Panc1 (cell line): ENCODE measurements at regions not wholly inside any gene's neighbourhood (a gene's known extent, or its start where the extent isn't known, plus 50 kb on each side); places are given as distances from the start of the nearest gene placed in this dataset.

ENCODE experiments used
- ATAC-seq: fragments of 200-7000 bp; cut with Tn5 transposase; 2 replicates; pipeline ENCODE4 v1.9.1; 2020; ENCODE audit warnings: mild to moderate bottlenecking, moderate library complexity
- BruUV-seq: library from RNA; stranded (reverse); fragments of 400-500 nt; replicated peaks from 2 replicates; lab custom pipeline; 2021; lab: Mats Ljungman, UMichigan
- CTCF ChIA-PET: fragments of 300-600 bp; sonication (Branson Sonifier 250); formaldehyde crosslinking; loops from one replicate; lab custom pipeline; 2022; ENCODE audit warnings: antibody characterized with exemption; lab: Charles Lee
- POLR2A ChIA-PET: fragments of 300-600 bp; sonication (Branson Sonifier 250); formaldehyde crosslinking; loops from one replicate; lab custom pipeline; 2022; ENCODE audit warnings: antibody characterized with exemption; lab: Charles Lee
- DNase-seq: peaks from one replicate; pipeline ENCODE4 v3.0.0-alpha.2; 2010; ENCODE audit warnings: low read depth, low spot score
- H3K27ac ChIP-seq: 2 replicates; pipeline ENCODE4 v1.5.1; 2011; ENCODE audit warnings: mild to moderate bottlenecking, low read length, inconsistent platforms
- H3K27me3 ChIP-seq: fragments of 200-500 bp; sonication (Bioruptor generic); 2 replicates; pipeline ENCODE4 v1.6.0; 2014; ENCODE audit warnings: low read length, inconsistent platforms; ENCODE audit not compliant: control insufficient read depth, insufficient read depth
- H3K36me3 ChIP-seq: fragments of 200-500 bp; sonication (Bioruptor generic); 2 replicates; pipeline ENCODE4 v1.5.1; 2014; ENCODE audit warnings: inconsistent platforms, mild to moderate bottlenecking, low read length, moderate library complexity; ENCODE audit not compliant: control insufficient read depth, insufficient read depth
- H3K4me1 ChIP-seq: 2 replicates; pipeline ENCODE4 v1.5.1; 2011; ENCODE audit warnings: inconsistent platforms, mild to moderate bottlenecking, low read length, moderate library complexity; ENCODE audit not compliant: control insufficient read depth, insufficient read depth
- H3K4me3 ChIP-seq, 2 experiments: 2 replicates each; pipeline ENCODE4 v1.5.1; 2011 to 2012; ENCODE audit warnings: low read depth in 2 of 2, low read length in 2 of 2, mild to moderate bottlenecking in 2 of 2, inconsistent platforms in 1 of 2, moderate library complexity in 1 of 2
- H3K9me3 ChIP-seq: fragments of 200-500 bp; sonication (Bioruptor generic); 2 replicates; pipeline ENCODE4 v1.5.1; 2014; ENCODE audit warnings: low read depth, mild to moderate bottlenecking, inconsistent platforms, low read length, moderate library complexity; ENCODE audit not compliant: control insufficient read depth, insufficient read depth
- POLR2AphosphoS5 ChIP-seq: IDR thresholded peaks from 2 replicates; pipeline ENCODE4 v1.6.1; 2012; ENCODE audit warnings: mild to moderate bottlenecking, low read depth, low read length, moderate library complexity
- REST ChIP-seq, 2 experiments: IDR thresholded peaks; 2 replicates each; pipeline ENCODE4 v1.6.1; 2011 to 2012; ENCODE audit warnings: low read depth in 2 of 2, control low read depth in 1 of 2, low read length in 1 of 2, mild to moderate bottlenecking in 1 of 2, moderate library complexity in 1 of 2; ENCODE audit not compliant: insufficient read depth in 1 of 2
- SIN3A ChIP-seq: IDR thresholded peaks from 2 replicates; pipeline ENCODE4 v1.6.1; 2012; ENCODE audit warnings: low read depth, mild to moderate bottlenecking, low read length, moderate library complexity, borderline replicate concordance; ENCODE audit not compliant: insufficient read depth
- TCF7L2 ChIP-seq: IDR thresholded peaks from 2 replicates; pipeline ENCODE4 v1.6.1; 2011; ENCODE audit warnings: mild to moderate bottlenecking, low read depth, low read length, inconsistent platforms
- in situ Hi-C: cut with HindIII; loops from 2 replicates; pipeline ENCODE4 v1.10.0; 2016; ENCODE audit warnings: low sequenced_read_pairs, low pct_unique_long_range_greater_than_20kb
- intact Hi-C: fragments of 100-400 bp; cut with micrococcal nuclease; formaldehyde crosslinking; loops from one replicate; pipeline ENCODE4 v1.10.0; 2022; ENCODE audit not compliant: unreplicated experiment
- TF ChIP-seq, protein P1 (sequence below): fragments of 450-650 bp; IDR thresholded peaks from 2 replicates; pipeline ENCODE4 v1.5.1; 2017; ENCODE audit warnings: mild to moderate bottlenecking

GRCh38 chr2:41527525-41528323 is 520.1 kb upstream of the PKDCC start:
- Histone ChIP-seq H3K9me3 (no peaks in the 10 kb centered on the region), H3K36me3 (no peaks in the 10 kb centered on the region), H3K27ac (no peak overlapping the region), H3K27me3 (no peaks in the 10 kb centered on the region), H3K4me1 (no peaks in the 10 kb centered on the region), H3K4me3 (no peak overlapping the region)
- no TSS peak for BruUV-seq
- DNase-seq (no peak), ATAC-seq (no peak)
- in situ Hi-C loops: no loop called here
- intact Hi-C loops: no loop called here
- POLR2A ChIA-PET: no interaction called here
- TF ChIP-seq, protein P1, sequence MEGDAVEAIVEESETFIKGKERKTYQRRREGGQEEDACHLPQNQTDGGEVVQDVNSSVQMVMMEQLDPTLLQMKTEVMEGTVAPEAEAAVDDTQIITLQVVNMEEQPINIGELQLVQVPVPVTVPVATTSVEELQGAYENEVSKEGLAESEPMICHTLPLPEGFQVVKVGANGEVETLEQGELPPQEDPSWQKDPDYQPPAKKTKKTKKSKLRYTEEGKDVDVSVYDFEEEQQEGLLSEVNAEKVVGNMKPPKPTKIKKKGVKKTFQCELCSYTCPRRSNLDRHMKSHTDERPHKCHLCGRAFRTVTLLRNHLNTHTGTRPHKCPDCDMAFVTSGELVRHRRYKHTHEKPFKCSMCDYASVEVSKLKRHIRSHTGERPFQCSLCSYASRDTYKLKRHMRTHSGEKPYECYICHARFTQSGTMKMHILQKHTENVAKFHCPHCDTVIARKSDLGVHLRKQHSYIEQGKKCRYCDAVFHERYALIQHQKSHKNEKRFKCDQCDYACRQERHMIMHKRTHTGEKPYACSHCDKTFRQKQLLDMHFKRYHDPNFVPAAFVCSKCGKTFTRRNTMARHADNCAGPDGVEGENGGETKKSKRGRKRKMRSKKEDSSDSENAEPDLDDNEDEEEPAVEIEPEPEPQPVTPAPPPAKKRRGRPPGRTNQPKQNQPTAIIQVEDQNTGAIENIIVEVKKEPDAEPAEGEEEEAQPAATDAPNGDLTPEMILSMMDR: no peak
- TF ChIP-seq REST (IDR thresholded peaks at IDR 0.05; ENCODE audit: insufficient read depth in 1 of 2, low read depth in 2 of 2, low read length in 1 of 2): no peak
- TF ChIP-seq TCF7L2: no peak
- no peak for TF ChIP-seq POLR2AphosphoS5
- TF ChIP-seq SIN3A: no peak
- CTCF ChIA-PET: no interaction called here

DNA sequence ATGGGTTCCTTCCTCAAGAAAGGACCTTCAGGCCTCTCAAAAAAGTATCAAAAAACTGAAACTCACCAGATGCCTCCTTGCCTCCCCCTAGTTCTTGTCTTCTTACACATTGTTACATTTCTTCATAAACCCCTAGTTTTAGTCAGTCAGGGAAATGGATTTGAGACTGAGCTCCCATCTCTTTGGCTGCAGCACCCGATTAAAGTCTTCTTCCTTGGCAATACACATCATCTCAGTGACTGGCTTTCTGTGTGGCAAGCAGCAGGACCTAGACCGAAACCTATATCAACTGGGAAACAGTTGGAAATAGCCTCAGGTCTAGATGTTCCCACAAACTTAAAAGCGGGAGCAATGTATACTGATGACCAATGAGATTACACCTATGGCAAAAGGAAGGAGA is 512.2 kb upstream of the PKDCC start:
- TF ChIP-seq TCF7L2 (no peak), POLR2AphosphoS5 (no peak), REST (IDR thresholded peaks at IDR 0.05; ENCODE audit: insufficient read depth in 1 of 2, low read depth in 2 of 2, low read length in 1 of 2) (no peak), SIN3A (no peak)
- TF ChIP-seq, protein P1: no peak
- no peaks in the 10 kb centered on the region for H3K4me1 ChIP-seq
- no peak overlapping the region for H3K4me3 ChIP-seq
- no peaks in the 10 kb centered on the region for H3K27me3 ChIP-seq
- intact Hi-C loops (no loop called here), in situ Hi-C loops (no loop called here)
- ATAC-seq: no peak
- H3K9me3 ChIP-seq: no peaks in the 10 kb centered on the region
- CTCF ChIA-PET: no interaction called here
- POLR2A ChIA-PET: no interaction called here
- DNase-seq: no peak
- H3K36me3 ChIP-seq: no peaks in the 10 kb centered on the region
- H3K27ac ChIP-seq: no peak overlapping the region
- no TSS peak for BruUV-seq
